GM12873 (cell line): ENCODE measurements at regions not wholly inside any gene's neighbourhood (a gene's known extent, or its start where the extent isn't known, plus 50 kb on each side); places are given as distances from the start of the nearest gene placed in this dataset.

Experiments
- CTCF ChIP-seq: IDR thresholded peaks from 2 replicates; pipeline ENCODE4 v1.5.1; 2012; ENCODE audit warnings: low read depth, mild to moderate bottlenecking, moderate library complexity, low read length, control low read depth; ENCODE audit not compliant: insufficient read depth; ENCODE audit errors: missing control alignments

GRCh38 chr1:182331387-182331786 lies 60.2 kb downstream of the GLUL start:
- no peak for TF ChIP-seq CTCF

DNA sequence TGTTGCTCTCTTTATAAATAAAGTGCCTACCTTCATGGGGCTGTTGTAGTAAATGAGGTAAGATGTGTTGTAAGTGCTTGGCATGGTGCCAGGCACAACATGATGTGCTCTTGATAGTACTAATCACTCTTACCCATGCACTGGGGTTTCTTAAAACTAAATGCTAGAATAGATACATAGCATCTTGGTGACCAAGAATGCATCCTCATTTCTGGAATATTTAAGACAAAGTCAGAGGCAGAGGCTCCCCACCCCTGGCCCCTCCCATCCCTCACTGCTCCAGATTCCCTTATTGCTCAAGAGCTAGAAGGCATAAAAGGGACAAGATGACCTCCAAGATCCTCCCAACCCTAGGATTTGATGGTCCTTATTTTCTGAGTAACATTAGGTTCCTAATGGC lies 61.3 kb downstream of the GLUL start:
- no peak for TF ChIP-seq CTCF

DNA sequence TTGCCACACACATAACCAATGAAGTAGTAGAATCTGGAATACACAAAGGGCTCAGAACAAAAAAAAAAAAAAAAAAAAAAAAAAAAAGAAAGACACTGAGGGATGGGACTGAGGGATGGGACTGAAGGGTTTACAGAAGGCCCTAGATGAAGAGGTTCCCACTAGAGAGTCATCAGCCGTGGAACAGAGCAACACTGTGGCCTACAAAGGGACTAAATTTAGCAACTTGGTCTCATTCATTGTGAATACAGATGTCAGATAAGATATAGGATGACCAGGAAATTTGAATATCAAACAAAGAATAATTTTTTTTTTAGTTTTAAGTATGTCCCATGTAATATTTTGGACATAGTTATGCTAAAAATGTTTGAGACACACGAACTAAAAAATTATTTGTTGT lies 62.1 kb downstream of the GLUL start:
- no peak for TF ChIP-seq CTCF

DNA sequence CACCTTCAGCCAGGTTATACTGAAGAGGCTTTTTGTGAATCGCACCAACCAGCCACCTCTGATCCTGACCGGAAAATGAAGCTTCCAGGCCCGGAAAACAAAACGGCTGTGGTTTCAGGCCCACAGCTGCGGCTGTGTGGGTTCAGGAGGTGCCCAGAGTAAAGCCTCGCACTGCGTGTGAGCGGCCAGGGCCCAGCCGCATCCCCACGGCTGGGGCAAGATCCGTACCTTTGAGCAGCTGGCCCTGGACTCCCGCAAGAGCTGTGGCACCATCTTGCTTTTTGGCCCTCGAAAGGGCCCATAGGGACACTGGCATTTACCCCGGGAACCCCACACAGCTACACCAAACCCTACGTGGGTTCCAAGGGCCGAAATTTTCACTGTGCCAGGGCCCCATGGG lies 63.0 kb downstream of the GLUL start:
- no peak for TF ChIP-seq CTCF

- no peak for TF ChIP-seq CTCF
Measured at GRCh38 chr1:182325339-182325738, 66.3 kb downstream of the GLUL start.

DNA sequence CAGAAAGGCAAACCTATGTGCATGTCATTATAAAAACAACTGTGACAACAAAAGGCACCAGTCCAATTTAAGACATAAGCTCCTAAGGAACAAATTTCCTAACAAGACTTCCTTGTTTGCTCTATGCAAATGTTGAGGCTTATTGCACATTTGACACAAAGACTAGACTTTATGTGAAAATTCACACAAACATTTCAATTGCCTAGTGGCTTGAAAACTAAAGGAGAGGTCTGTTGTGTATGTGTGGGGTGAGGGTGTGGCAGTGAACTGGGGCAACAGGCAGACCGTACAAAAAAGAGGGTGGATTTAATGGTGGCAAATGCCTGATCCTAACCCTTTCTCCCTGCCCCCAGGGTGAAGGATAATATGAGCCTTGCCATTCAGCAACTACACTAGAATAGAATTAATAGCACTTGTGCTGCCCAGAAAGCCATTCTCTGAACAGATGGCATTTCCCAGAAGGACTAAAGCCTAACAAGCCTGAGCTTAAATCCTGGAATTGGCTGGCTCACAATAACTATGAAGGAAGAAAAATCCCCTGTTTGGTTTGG lies 73.9 kb downstream of the GLUL start:
- no peak for TF ChIP-seq CTCF

- no peak for TF ChIP-seq CTCF
Measured at GRCh38 chr1:182315167-182315556, 76.4 kb downstream of the GLUL start.
